ENCODE measurements at regions not wholly inside any gene's neighbourhood (a gene's known extent, or its start where the extent isn't known, plus 50 kb on each side); places are given as distances from the start of the nearest gene placed in this dataset.

DNA sequence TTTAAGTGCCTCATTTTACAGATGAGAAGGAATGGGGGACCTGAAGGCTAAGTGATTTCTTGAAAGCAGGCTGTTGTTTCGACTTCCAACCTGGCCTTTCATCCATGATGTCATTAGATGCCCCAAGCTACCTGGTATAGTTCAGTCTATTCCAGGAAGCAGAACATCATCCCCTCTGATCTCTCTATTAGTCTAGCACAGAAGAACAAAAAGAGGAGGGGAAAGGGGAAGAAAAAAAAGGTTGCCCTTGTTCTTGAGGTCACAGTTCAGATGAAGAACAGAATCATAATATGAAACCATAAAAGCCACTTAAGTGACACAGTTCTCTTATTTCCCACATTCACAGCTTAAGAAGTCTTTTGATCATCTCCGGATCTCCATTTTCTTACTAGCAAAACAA, 386.2 kb upstream of the HNRNPA3 start:
- in situ Hi-C loops (cut with MboI; ENCODE audit: low pct_unique_long_range_greater_than_20kb, low sequenced_read_pairs), result no loop called here
- DNase-seq, result no peak

GRCh38 chr2:176826984-176827668, 385.5 kb upstream of the HNRNPA3 start:
- no peak for DNase-seq
- in situ Hi-C loops (cut with MboI; ENCODE audit: low pct_unique_long_range_greater_than_20kb, low sequenced_read_pairs), result no loop called here

- peak; percentile 13 for DNase-seq
- in situ Hi-C loops (cut with MboI; ENCODE audit: low pct_unique_long_range_greater_than_20kb, low sequenced_read_pairs), result no loop called here
Measured at GRCh38 chr2:176830362-176830761, 382.2 kb upstream of the HNRNPA3 start.

DNA sequence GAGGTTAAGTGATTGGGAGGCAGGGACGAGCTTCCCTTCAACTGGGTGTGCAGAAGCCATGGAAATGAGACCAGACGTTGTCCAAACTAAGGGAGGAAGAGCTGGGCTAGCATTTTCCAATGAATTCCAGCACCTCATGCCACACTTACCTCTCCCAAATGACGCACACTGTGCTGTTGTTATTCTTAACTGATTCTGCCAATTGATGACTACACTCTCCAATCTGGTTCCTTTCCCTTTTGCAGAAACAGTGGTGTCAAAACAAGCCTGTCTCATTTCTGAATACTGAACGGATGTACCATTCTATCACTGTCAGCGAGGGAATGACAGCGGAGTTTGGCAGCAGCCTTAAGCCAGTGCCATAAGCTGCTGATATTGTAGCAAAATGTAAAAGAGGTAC, 380.5 kb upstream of the HNRNPA3 start:
- no peak for DNase-seq
- in situ Hi-C loops (cut with MboI; ENCODE audit: low pct_unique_long_range_greater_than_20kb, low sequenced_read_pairs), result no loop called here

DNA sequence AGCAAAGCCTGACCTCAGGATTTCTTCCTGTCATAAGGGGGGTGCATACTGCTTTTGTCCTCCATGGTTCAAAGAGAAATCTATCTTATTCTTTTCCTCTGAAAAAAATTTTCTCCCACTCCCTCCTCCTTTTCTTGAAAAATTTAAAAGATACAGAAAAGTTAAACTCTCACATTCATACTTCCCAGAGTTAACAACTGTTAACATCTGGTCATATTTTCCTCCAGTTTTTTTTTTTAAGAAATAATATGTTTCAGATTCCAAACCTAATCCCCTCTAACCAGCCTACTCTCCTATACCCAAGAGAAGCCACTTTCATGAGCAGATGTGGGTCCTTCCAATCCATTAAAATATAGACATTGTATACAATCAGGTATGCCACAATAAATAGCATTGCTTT, 378.9 kb upstream of the HNRNPA3 start:
- no peak for DNase-seq
- in situ Hi-C loops (cut with MboI; ENCODE audit: low pct_unique_long_range_greater_than_20kb, low sequenced_read_pairs), result no loop called here

DNA sequence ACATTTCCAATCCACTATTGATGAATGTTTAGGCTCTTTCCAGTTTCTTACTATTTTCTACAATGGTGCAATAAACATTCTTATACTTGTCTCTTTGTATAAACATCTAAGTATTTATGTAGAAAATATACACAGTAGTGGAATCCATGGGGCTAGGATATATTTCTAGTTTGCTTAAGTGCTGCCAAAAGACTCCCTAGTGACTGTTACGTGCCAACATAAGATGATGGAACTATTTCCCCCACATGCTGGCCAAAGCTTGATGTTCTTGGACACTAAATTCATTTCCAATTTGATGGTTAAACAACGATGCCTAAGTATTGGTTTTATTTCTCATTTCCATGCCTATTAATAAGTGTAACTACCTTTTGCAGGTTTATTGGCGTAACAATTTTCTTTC, 378.4 kb upstream of the HNRNPA3 start:
- DNase-seq, result no peak
- in situ Hi-C loops (cut with MboI; ENCODE audit: low pct_unique_long_range_greater_than_20kb, low sequenced_read_pairs), result no loop called here

GRCh38 chr2:176843208-176843607, 369.4 kb upstream of the HNRNPA3 start:
- no peak for DNase-seq
- in situ Hi-C loops (cut with MboI; ENCODE audit: low pct_unique_long_range_greater_than_20kb, low sequenced_read_pairs), result no loop called here

DNA sequence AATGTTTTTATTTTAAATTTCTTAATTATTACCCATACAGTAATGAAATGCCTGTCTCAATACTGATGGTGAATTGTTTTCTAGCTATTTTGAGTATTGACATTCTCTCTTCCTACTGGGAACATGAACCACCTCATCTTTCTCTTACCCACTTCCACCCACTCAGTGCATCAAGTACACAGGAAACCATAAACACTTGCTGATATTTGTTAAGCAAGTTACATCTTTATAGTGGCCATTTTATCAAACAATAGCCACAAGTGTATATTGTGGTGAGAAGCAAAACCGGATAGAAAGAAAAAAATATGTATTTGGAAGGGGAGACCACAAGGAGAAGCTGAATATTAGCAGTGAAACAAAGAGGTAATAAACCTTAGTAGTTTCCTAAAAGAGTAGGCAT, 368.1 kb upstream of the HNRNPA3 start:
- in situ Hi-C loops (cut with MboI; ENCODE audit: low pct_unique_long_range_greater_than_20kb, low sequenced_read_pairs), result no loop called here
- no peak for DNase-seq

DNA sequence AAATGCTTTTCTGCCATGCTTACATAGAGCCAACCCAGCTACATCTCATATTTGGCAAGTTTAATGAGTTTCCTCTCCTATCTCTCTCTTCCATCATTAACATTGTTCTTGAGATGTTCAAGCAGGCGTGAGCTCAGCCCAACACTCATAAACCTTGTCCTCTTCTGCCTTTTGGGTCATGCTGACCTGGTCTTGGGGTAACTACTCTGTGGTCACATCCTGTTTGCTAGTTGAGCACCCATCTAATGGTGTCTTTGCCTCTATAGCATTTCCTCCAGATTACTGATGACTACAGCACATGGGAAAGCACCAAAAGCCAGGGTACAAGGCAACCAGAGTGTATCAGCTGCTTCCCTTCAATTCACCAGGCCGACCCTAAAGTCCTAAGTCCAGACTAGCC, 366.9 kb upstream of the HNRNPA3 start:
- in situ Hi-C loops (cut with MboI; ENCODE audit: low pct_unique_long_range_greater_than_20kb, low sequenced_read_pairs), result no loop called here
- no peak for DNase-seq

- DNase-seq, result no peak
- in situ Hi-C loops (cut with MboI; ENCODE audit: low pct_unique_long_range_greater_than_20kb, low sequenced_read_pairs), result no loop called here
Measured at GRCh38 chr2:176847575-176847974, 365.0 kb upstream of the HNRNPA3 start.

DNA sequence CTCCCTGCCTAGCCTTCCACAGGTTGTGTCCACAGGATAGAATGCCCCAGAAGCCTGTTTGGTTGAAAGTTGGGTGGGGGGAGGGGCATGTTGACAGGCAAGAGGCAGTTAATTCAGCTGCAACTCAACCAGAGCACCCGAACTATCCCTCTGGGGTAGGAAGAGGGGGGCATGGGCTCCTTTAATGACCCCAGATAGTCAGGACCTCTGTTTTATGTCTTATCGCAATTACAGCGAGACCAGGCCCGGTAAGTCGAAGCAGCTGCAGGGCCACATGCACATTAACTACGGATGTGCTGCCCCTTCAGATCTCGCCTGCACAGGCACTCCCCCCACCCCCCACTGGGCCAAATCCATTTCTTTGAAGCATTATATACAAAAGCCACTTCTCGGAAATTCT, 363.8 kb upstream of the HNRNPA3 start:
- DNase-seq, result no peak
- in situ Hi-C loops (cut with MboI; ENCODE audit: low pct_unique_long_range_greater_than_20kb, low sequenced_read_pairs), result no loop called here

GRCh38 chr2:176851200-176851888, 361.2 kb upstream of the HNRNPA3 start:
- in situ Hi-C loops (cut with MboI; ENCODE audit: low pct_unique_long_range_greater_than_20kb, low sequenced_read_pairs), result no loop called here
- no peak for DNase-seq

DNA sequence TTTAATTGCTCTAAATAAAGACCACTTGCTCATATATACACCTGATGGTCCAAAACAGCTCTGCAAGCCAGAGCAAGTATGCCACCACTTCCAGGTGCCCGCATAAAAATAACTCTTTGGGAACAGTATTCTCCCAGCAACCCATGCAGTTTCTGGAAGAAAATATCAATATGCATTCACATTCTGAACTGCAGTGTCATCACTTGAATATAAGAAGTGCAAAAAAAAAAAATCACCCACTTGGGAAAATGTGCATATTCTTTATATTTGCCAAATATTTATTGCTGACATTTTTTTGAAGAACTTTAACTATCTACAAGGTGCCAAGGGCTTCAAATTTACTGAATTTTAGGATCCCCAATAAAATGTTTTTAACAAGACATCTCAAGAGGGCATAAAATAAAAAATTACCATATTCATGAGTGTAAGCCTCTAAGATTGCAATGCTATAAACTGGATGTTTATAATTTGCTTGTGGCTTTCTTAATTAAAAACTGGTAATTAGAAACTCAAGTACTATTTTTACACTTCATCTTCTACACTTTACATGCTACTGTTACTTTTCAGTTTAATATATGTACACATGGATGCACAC, 360.6 kb upstream of the HNRNPA3 start:
- in situ Hi-C loops (cut with MboI; ENCODE audit: low pct_unique_long_range_greater_than_20kb, low sequenced_read_pairs), result no loop called here
- no peak for DNase-seq

DNA sequence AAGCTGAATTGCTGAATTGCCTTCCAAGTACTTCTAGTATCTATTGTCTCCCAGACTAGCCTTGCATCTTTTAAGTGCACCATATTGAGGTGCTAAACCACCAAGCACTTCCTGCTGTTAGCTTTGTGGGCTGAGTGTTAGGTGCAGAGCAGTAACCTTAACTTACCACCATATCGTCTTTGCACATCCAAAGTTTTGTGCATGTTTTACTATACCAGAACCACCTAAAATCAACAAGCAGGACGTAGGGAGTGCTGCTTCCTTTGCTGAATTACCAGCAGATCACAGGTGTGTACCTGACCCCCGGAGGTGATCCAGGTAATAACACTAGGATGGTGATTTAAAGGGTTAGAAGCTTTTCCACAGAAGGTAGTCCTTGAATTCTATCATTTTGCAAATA, 359.9 kb upstream of the HNRNPA3 start:
- in situ Hi-C loops (cut with MboI; ENCODE audit: low pct_unique_long_range_greater_than_20kb, low sequenced_read_pairs), result no loop called here
- DNase-seq, result peak; percentile 2

DNA sequence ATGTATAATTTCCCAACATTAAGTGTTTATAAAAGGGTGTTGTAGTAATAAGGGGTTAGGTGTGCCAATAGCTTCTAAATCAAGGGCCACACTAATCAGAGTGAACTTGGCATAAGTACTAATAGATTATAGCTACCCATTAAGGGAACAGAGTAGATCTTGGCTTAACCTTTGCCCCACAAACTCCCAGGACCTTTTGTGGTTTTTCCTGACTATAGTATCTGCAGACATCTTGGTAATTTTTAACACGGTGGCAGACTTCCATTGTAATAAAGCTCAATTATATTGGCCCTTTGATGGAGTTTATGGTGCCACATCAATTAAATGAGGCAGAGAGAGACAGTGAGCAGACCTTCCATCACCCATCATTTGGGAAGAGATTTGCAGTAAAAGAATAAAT, 358.5 kb upstream of the HNRNPA3 start:
- no peak for DNase-seq
- in situ Hi-C loops (cut with MboI; ENCODE audit: low pct_unique_long_range_greater_than_20kb, low sequenced_read_pairs), result no loop called here

DNA sequence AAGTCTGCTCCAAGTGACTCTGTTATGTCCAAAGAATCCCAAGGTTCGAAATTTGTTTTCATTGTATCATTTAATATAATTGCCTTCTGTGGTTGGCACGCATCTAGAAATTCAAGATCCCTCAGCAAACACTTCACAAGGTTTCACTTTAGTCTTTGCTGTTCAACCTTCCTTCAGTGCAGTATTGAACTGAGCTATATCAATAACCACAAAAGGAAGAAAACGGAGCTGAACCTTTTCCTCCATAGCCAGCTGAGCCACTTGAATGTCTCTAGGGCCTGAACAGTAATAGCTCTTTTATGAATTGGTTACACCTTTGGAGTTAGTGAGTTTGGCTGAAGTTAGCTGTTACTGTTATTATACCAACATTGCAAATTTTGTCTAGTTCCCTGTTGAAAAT, 357.7 kb upstream of the HNRNPA3 start:
- DNase-seq, result no peak
- in situ Hi-C loops (cut with MboI; ENCODE audit: low pct_unique_long_range_greater_than_20kb, low sequenced_read_pairs), result no loop called here

- DNase-seq, result peak; percentile 3
- in situ Hi-C loops (cut with MboI; ENCODE audit: low pct_unique_long_range_greater_than_20kb, low sequenced_read_pairs), result no loop called here
Measured at GRCh38 chr2:176856683-176857082, 355.9 kb upstream of the HNRNPA3 start.

GRCh38 chr2:176865336-176865735, 347.3 kb upstream of the HNRNPA3 start:
- in situ Hi-C loops (cut with MboI; ENCODE audit: low pct_unique_long_range_greater_than_20kb, low sequenced_read_pairs), result no loop called here
- peak; percentile 62 for DNase-seq

DNA sequence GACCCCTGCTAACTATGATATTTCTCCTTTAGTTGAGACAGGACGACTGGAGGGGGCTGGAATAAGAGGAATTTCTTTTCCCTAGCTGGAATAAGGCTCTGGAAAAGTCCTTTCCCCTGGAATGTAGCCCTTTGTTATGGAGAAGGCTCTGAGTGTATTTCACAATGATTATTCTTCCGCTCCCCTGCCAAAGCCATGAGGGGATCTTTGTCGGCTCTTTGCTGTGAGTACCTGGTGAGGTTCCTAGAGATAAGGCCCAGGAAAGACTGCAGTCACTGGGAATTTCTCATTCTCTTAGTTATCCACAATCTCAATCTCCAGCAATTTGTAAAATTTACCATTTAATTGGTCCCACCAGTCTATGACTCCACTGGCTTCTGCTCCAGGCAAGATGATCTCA, 340.2 kb upstream of the HNRNPA3 start:
- no peak for DNase-seq
- in situ Hi-C loops (cut with MboI; ENCODE audit: low pct_unique_long_range_greater_than_20kb, low sequenced_read_pairs), result no loop called here

- in situ Hi-C loops (cut with MboI; ENCODE audit: low pct_unique_long_range_greater_than_20kb, low sequenced_read_pairs), result no loop called here
Measured at GRCh38 chr2:176873403-176873802, 339.2 kb upstream of the HNRNPA3 start.

More at GRCh38 chr2:176873403-176873802, 339.2 kb upstream of the HNRNPA3 start:
- DNase-seq, result no peak
